ENCODE measurements at regions not wholly inside any gene's neighbourhood (a gene's known extent, or its start where the extent isn't known, plus 50 kb on each side); places are given as distances from the start of the nearest gene placed in this dataset.

DNA sequence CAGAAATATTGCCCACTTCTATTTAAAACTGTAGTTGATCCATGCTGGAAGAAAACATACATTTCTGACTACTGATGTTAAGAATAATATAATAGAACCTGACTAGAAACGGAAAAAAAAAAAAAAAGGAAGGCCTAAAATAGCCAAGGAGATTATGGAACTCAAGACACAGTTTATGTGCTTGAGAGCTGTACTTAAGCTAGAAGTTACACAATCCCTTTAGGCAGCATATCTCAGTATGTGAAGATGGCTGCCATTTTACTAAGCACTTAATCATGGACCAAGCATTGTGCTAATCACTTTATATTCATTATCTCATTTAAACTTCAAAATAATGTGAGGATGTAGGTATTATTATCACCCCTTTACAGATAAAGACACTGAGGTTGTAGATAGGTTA lies 73.0 kb upstream of the NR4A3 start:
- H3K4me1 ChIP-seq (ENCODE audit: insufficient read depth, low read length) = no peaks in the 10 kb centered on the region
- peak in 1 of 14 experiments; percentile 11 for DNase-seq
- no peak overlapping the region for H3K4me3 Mint-ChIP-seq
- H3K9me3 Mint-ChIP-seq = no peaks in the 10 kb centered on the region
- H3K27me3 Mint-ChIP-seq = peaks cover 14% of the 10 kb centered on the region
- H3K4me1 Mint-ChIP-seq (ENCODE audit: low read depth) = no peaks in the 10 kb centered on the region
- H3K36me3 ChIP-seq (ENCODE audit: insufficient read depth, low read length) = no peaks in the 10 kb centered on the region
- intact Hi-C loops (cut with DNase I, micrococcal nuclease) = no loop called here
- no peaks in the 10 kb centered on the region for H3K36me3 Mint-ChIP-seq (ENCODE audit: low read depth)
- no peaks in the 10 kb centered on the region for H3K9me3 ChIP-seq (ENCODE audit: control insufficient read depth in 1 of 2, insufficient read depth in 1 of 2, low read length in 2 of 2)
- H3K4me3 ChIP-seq (ENCODE audit: low read length) = no peak overlapping the region
- TF ChIP-seq, protein P1, sequence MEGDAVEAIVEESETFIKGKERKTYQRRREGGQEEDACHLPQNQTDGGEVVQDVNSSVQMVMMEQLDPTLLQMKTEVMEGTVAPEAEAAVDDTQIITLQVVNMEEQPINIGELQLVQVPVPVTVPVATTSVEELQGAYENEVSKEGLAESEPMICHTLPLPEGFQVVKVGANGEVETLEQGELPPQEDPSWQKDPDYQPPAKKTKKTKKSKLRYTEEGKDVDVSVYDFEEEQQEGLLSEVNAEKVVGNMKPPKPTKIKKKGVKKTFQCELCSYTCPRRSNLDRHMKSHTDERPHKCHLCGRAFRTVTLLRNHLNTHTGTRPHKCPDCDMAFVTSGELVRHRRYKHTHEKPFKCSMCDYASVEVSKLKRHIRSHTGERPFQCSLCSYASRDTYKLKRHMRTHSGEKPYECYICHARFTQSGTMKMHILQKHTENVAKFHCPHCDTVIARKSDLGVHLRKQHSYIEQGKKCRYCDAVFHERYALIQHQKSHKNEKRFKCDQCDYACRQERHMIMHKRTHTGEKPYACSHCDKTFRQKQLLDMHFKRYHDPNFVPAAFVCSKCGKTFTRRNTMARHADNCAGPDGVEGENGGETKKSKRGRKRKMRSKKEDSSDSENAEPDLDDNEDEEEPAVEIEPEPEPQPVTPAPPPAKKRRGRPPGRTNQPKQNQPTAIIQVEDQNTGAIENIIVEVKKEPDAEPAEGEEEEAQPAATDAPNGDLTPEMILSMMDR (IDR thresholded peaks at IDR 0.05) = no peak
- ATAC-seq (ENCODE audit: poor library complexity) = no peak
- ChIA-PET CTCF (no interaction called here), POLR2A (interaction anchor here (0.6 kb wide), 1 partner anchor 13 kb away, joined by 3 read pairs; no protein-coding TSS in a partner anchor)
- H3K27ac Mint-ChIP-seq = no peak overlapping the region
- H3K27me3 ChIP-seq (ENCODE audit: control insufficient read depth in 1 of 2, insufficient read depth in 2 of 2, low read length in 2 of 2) = no peaks in the 10 kb centered on the region
- H3K27ac ChIP-seq (ENCODE audit: low read depth in 1 of 2, low read length in 2 of 2) = no peak overlapping the region

DNA sequence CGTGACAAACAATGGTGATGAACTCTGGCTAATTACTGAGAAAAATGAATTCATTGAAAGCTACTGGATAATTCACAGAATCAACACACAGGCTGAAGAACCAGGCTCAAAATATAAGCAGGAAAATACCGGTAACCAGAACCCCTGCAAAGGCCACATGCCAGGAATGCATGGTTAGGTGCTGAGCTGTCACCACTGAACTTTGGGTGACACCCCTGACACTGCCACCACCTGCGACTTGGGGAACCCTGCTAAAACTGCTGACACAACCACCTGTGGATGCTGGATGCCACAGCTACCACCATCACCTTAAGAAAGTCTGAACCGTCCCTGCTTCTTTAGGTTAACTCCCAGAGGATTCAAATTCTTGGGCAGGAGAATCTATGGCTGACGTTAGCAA lies 72.0 kb upstream of the NR4A3 start:
- Histone ChIP-seq H3K27ac (ENCODE audit: low read depth in 1 of 2, low read length in 2 of 2) (no peak overlapping the region), H3K4me3 (ENCODE audit: low read length) (no peak overlapping the region), H3K4me1 (ENCODE audit: insufficient read depth, low read length) (no peaks in the 10 kb centered on the region), H3K9me3 (ENCODE audit: control insufficient read depth in 1 of 2, insufficient read depth in 1 of 2, low read length in 2 of 2) (no peaks in the 10 kb centered on the region), H3K36me3 (ENCODE audit: insufficient read depth, low read length) (no peaks in the 10 kb centered on the region), H3K27me3 (ENCODE audit: control insufficient read depth in 1 of 2, insufficient read depth in 2 of 2, low read length in 2 of 2) (no peaks in the 10 kb centered on the region)
- TF ChIP-seq, protein P1 (IDR thresholded peaks at IDR 0.05) = no peak
- Mint-ChIP-seq H3K9me3 (no peaks in the 10 kb centered on the region), H3K36me3 (ENCODE audit: low read depth) (no peaks in the 10 kb centered on the region), H3K4me3 (no peak overlapping the region), H3K27ac (no peak overlapping the region), H3K4me1 (ENCODE audit: low read depth) (no peaks in the 10 kb centered on the region), H3K27me3 (peaks cover 14% of the 10 kb centered on the region)
- ATAC-seq (ENCODE audit: poor library complexity) = no peak
- no peak for DNase-seq
- ChIA-PET POLR2A (no interaction called here), CTCF (no interaction called here)
- intact Hi-C loops (cut with DNase I, micrococcal nuclease) = no loop called here

DNA sequence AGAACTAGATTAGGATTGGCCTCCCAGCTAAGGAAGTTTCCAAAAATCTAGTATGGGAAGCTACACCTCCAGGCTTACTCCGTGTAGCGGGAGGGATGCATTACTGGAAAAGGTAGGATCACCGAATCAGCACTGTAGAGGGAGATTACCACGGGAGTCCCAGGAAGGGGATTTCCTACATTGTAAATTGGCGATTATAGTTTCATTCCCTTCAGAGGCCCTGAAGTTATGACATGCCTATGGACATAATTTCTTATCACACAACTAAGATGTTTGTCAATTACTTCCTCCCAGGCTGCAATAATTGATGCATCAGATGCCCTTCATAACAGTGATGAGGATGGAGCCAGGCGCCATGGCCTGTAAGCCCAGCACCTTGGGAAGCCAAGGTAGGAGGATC lies 71.2 kb upstream of the NR4A3 start:
- Histone ChIP-seq H3K36me3 (ENCODE audit: insufficient read depth, low read length) (no peaks in the 10 kb centered on the region), H3K27ac (ENCODE audit: low read depth in 1 of 2, low read length in 2 of 2) (no peak overlapping the region), H3K4me3 (ENCODE audit: low read length) (no peak overlapping the region), H3K27me3 (ENCODE audit: control insufficient read depth in 1 of 2, insufficient read depth in 2 of 2, low read length in 2 of 2) (no peaks in the 10 kb centered on the region), H3K4me1 (ENCODE audit: insufficient read depth, low read length) (no peaks in the 10 kb centered on the region), H3K9me3 (ENCODE audit: control insufficient read depth in 1 of 2, insufficient read depth in 1 of 2, low read length in 2 of 2) (no peaks in the 10 kb centered on the region)
- Mint-ChIP-seq H3K9me3 (no peaks in the 10 kb centered on the region), H3K4me3 (no peak overlapping the region), H3K27ac (no peak overlapping the region), H3K27me3 (peaks cover 18% of the 10 kb centered on the region), H3K4me1 (ENCODE audit: low read depth) (no peaks in the 10 kb centered on the region), H3K36me3 (ENCODE audit: low read depth) (no peaks in the 10 kb centered on the region)
- ChIA-PET POLR2A (no interaction called here), CTCF (no interaction called here)
- DNase-seq (no peak), ATAC-seq (ENCODE audit: poor library complexity) (no peak)
- intact Hi-C loops (cut with DNase I, micrococcal nuclease) = no loop called here
- TF ChIP-seq, protein P1 (IDR thresholded peaks at IDR 0.05) = no peak

Measured in CD4-positive, alpha-beta T cell (primary cell).